GM18861 (cell line): ENCODE measurements at regions not wholly inside any gene's neighbourhood (a gene's known extent, or its start where the extent isn't known, plus 50 kb on each side); places are given as distances from the start of the nearest gene placed in this dataset.
"Not testable (repeated sequence)": the region's sequence is repeated elsewhere in the genome, so short reads cannot be mapped to it uniquely, and the experiment has no call there.

Experiments used
- ATAC-seq: cut with Tn5 transposase; IDR thresholded peaks from one replicate; pipeline ENCODE4 v1.9.1; 2021; ENCODE audit not compliant: unreplicated experiment

DNA sequence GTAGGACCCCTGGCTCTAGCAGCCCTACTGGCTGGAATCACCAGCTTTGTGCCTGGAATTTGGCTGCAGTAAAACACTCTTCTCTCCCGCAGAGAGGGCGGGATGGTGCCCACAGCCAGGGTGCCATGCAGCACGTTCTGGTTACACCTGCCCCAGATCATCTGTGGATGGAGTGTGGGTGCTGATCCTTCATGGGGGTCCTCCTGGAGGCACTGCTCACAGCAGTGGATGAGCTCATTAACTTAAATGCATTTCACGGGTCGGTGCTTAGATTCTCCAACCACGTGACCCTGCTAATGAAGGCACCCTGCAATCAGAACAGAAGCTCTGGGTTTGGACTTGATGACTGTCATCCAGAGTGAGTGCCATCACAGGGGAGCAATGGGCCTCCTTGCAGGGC, 138.6 kb upstream of the AFDN start:
- no peak for ATAC-seq

DNA sequence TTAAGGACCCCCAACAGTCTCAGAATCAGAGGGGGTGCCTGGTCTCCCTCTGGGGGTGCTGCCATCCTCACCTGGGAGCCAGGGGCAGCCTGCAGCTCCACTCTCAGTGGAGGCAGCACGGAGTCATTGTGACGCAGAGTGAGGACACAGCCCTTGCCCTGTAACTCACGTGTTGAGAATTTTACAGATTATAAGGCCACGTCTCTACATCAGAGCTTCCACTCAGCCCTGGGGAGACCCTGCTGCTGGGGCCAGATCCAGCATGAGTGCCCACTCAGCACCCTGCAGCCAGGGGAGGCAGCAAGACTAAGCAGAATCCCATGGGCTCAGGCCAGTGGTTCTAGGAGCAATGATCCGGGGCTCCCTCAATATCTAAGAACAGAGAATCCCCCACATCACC, 137.4 kb upstream of the AFDN start:
- ATAC-seq = no peak

- ATAC-seq = no peak
Measured at GRCh38 chr6:167689751-167690150, 137.0 kb upstream of the AFDN start.

DNA sequence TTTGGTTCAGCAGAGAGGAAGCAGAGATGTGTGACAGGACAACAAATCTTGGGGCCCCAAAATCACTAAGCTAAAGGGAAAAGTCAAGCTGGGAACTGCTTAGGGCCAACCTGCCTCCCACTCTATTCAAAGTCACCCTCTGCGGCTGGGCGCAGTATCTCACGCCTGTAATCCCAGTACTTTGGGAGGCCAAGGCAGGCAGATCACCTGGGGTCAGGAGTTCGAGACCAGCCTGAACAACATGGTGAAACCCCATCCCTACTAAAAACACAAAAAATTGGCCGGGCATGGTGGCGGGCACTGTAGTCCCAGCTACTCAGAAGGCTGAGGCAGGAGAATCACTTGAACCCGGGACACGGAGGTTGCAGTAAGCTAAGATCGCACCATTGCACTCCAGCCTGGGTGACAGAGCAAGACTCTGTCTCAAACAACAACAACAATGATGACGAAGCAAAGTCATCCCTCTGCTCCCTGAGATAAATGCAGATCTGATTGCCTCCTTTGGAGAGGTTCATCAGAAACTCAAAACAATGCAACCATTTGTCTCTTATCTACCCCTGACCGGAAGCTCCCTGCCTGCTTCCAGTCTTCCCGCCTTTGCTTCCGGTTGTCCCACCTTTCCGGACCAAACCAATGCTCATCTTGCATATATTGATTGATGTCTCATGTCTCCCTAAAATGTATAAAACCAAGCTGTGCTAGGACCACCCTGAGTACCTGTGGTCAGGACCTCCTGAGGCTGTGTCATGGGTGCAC, 136.4 kb upstream of the AFDN start:
- ATAC-seq = not testable (repeated sequence)

GRCh38 chr6:167690931-167691330, 135.8 kb upstream of the AFDN start:
- no peak for ATAC-seq

- no peak for ATAC-seq
Measured at GRCh38 chr6:167691533-167692312, 135.0 kb upstream of the AFDN start.

GRCh38 chr6:167693478-167693877, 133.2 kb upstream of the AFDN start:
- ATAC-seq = not testable (repeated sequence)

- ATAC-seq = no peak
Measured at GRCh38 chr6:167695831-167696230, 130.9 kb upstream of the AFDN start.

- ATAC-seq = no peak
Measured at GRCh38 chr6:167696296-167696695, 130.4 kb upstream of the AFDN start.

GRCh38 chr6:167697316-167697715, 129.4 kb upstream of the AFDN start:
- no peak for ATAC-seq

DNA sequence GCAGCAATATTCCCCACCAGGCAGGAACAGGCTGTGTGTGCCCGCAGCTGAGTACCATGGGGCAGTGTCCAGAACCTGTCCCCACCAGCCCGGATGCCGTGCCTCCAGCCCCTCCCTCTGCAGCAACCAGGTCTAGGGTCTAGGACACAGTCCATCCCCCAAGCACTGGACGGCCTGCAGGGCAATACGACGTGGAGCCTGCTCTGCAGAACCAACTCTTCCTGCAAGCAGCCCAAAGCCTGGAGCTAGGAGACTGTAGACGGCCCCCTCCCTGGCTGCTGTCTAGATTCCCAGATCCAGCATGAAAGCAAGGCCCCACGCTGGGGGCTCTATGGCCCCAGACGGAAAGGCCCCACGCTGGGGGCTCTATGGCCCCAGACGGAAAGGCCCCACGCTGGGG, 128.2 kb upstream of the AFDN start:
- ATAC-seq = no peak

- peak; percentile 94 for ATAC-seq
Measured at GRCh38 chr6:167699141-167699931, 127.4 kb upstream of the AFDN start.

- ATAC-seq = no peak
Measured at GRCh38 chr6:167700199-167700598, 126.5 kb upstream of the AFDN start.

- ATAC-seq = no peak
Measured at GRCh38 chr6:167701010-167701409, 125.7 kb upstream of the AFDN start.

GRCh38 chr6:167702241-167702827, 124.4 kb upstream of the AFDN start:
- ATAC-seq = no peak

GRCh38 chr6:167703347-167703746, 123.4 kb upstream of the AFDN start:
- no peak for ATAC-seq

GRCh38 chr6:167703781-167704180, 122.9 kb upstream of the AFDN start:
- no peak for ATAC-seq

GRCh38 chr6:167704396-167704901, 122.3 kb upstream of the AFDN start:
- no peak for ATAC-seq

GRCh38 chr6:167705211-167705750, 121.4 kb upstream of the AFDN start:
- ATAC-seq = no peak

DNA sequence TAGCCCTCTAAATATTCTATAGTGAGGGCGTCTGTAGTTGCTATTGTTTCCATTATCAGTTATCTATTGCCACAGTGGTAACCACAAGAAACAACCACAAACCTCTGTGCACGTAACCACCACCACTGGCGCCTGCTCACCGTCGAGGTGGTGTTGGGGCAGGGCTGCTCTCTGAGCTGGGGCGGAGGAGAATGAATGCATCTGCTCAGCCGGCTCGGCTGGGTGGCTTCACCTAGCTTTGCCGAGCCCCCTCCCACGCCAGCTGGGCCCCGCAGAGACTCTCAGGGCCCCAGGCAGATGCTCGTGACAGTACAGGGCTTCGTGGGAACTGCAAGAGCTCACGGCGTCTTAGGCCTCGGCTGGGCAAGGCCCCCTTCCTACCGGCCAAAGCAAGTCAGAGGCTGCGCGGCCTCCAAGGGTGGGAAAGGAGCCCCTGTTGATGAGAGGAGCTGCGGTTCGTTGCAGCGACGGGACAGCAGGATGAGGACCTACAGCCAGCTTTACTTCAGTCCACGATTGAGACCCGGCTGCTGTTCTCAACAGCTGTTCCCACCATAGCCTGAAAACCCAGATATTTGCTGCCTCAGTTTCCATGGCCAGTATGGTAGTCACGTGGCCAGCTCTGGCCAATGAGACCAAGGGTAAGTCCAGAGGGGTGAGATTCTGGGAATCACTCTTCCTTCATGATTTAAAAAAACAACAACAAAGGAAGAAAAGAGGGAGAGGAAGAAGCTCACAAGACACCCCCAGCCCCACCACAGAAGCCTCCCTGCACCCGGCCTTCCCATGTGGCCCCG, 120.2 kb upstream of the AFDN start:
- ATAC-seq = peak; percentile 97
